HEK293T (cell line): ENCODE measurements at regions not wholly inside any gene's neighbourhood (a gene's known extent, or its start where the extent isn't known, plus 50 kb on each side); places are given as distances from the start of the nearest gene placed in this dataset.

Experiments used
- ELF4 ChIP-seq: fragments of 450-650 bp; IDR thresholded peaks from 2 replicates; pipeline ENCODE4 v1.6.1; 2017; ENCODE audit warnings: antibody characterized with exemption
- HDGF ChIP-seq: fragments of 450-650 bp; IDR thresholded peaks from 2 replicates; pipeline ENCODE4 v1.6.1; 2017; ENCODE audit warnings: antibody characterized with exemption, borderline replicate concordance

DNA sequence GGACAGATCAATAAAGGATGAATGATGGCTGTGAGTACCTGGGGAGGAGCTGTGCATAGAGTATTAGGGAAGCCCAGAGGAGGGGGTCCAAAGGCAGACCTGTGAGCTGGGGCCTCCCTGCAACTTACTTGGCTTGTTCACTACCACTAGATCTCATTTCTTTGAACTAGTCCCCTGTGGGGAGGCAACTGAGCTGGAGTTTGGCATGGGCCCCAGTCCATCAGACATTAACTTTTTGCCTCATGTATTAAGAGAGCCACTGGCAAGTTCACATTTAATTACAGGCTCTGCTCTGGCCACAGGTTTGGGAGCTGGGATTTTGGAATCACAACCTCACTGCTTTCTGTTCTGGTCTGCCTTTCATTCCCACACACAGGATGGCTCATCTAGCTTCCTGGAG is 254.1 kb downstream of the PRL start:
- TF ChIP-seq HDGF (no peak), ELF4 (no peak)
